ENCODE measurements at regions not wholly inside any gene's neighbourhood (a gene's known extent, or its start where the extent isn't known, plus 50 kb on each side); places are given as distances from the start of the nearest gene placed in this dataset.
"Not testable (repeated sequence)": the region's sequence is repeated elsewhere in the genome, so short reads cannot be mapped to it uniquely, and the experiment has no call there.

DNA sequence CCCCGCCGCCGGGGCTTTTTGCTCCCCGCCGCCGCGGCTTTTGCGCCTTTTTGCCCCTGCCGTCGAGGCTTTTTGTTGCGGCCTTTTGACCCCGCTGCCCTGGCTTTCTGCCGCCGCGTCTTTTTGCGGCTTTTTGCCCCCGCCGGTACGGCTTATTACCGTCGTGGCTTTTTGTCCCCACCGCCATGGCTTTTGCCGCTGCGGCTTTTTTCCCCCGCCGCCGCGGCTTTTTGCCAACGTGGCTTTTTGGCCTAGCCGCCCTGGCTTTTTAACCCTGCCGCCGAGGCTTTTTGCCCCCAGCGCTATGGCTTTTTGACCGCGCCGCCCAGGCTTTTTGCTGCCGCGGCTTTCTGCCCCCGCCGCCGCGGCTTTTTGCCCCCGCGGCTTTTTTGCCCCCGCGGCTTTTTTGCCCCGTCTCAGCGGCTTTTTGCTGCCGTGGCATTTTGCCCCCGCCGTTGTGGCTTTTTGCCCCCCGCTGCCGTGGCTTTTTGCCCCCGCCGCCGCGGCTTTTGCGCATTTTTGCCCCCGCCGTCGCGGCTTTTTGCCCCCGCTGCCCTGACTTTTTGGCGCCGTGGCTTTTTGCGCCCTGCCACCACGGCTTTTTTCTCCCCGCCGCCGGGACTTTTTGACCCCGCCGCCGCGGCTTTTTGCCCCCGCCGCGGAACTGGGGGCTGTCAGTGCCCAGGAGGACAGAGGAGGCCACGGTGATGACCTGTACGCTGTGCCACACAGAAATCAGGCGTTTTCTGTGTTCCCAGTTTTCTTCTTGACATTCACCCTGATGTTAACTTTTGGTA, 4828.5 kb upstream of the OR11H1 start:
- H3K4me3 ChIP-seq; RAD21 ChIA-PET (ENCODE audit: unreplicated experiment); intact Hi-C loops (cut with micrococcal nuclease; ENCODE audit: unreplicated experiment); H3K36me3 ChIP-seq (ENCODE audit: control insufficient read depth in 2 of 2, insufficient read depth in 2 of 2, low read length in 1 of 2); H3K27me3 ChIP-seq (replicated peaks in 1 of 2; ENCODE audit: control insufficient read depth in 2 of 2, insufficient read depth in 2 of 2, low read length in 1 of 2); H3K27ac ChIP-seq (ENCODE audit: control insufficient read depth, insufficient read depth); H2AFZ ChIP-seq (ENCODE audit: control insufficient read depth, low read depth, low read length); POLR2A ChIA-PET; FAIRE-seq; H3K4me1 ChIP-seq (ENCODE audit: control insufficient read depth, insufficient read depth, low read length); DNase-seq (ENCODE audit: low read depth, low spot score); H3K9me3 ChIP-seq (replicated peaks; ENCODE audit: control insufficient read depth, insufficient read depth, low read length); SMC1A ChIA-PET (ENCODE audit: uncharacterized antibody, unreplicated experiment); ATAC-seq; H4K20me1 ChIP-seq (ENCODE audit: control insufficient read depth, insufficient read depth); H3K79me2 ChIP-seq (ENCODE audit: control insufficient read depth, insufficient read depth, low read length); BruUV-seq (replicated peaks); in situ Hi-C loops (cut with MboI); CTCF ChIA-PET; H3K4me2 ChIP-seq (ENCODE audit: control insufficient read depth, insufficient read depth); H3K9ac ChIP-seq (ENCODE audit: control insufficient read depth, insufficient read depth, low read length): not testable (repeated sequence)
- no CpG with 5 or more reads among the region's 80 CpGs for WGBS (ENCODE audit: insufficient coverage, insufficient replicate concordance, low lambda C conversion rate, missing lambda C conversion rate)

DNA sequence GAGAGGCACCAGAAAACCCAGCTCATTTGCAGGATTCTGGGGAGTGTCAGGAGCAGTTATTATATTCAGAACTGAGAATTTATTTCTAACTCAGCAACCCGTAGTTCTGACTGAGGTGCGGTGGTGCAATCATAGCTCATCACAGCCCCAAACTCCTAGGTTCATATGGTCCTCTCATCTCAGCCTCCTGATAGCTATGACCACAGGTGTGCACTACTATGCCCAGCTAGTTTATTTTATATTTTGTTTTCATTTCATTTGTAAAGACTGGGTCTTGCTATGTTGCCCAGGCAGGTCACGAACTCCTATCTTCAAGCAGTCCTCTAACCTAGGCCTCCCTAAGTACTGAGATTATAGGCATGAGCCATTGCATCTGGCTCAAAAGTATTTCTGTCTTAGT, 4819.8 kb upstream of the OR11H1 start:
- H3K9ac ChIP-seq (ENCODE audit: control insufficient read depth, insufficient read depth, low read length); SMC1A ChIA-PET (ENCODE audit: uncharacterized antibody, unreplicated experiment); H3K27me3 ChIP-seq (replicated peaks in 1 of 2; ENCODE audit: control insufficient read depth in 2 of 2, insufficient read depth in 2 of 2, low read length in 1 of 2); H3K4me3 ChIP-seq; H3K27ac ChIP-seq (ENCODE audit: control insufficient read depth, insufficient read depth); FAIRE-seq; BruUV-seq (replicated peaks); H4K20me1 ChIP-seq (ENCODE audit: control insufficient read depth, insufficient read depth); CTCF ChIA-PET; H3K36me3 ChIP-seq (ENCODE audit: control insufficient read depth in 2 of 2, insufficient read depth in 2 of 2, low read length in 1 of 2); DNase-seq (ENCODE audit: low read depth, low spot score); POLR2A ChIA-PET; in situ Hi-C loops (cut with MboI); H3K4me1 ChIP-seq (ENCODE audit: control insufficient read depth, insufficient read depth, low read length); H3K9me3 ChIP-seq (replicated peaks; ENCODE audit: control insufficient read depth, insufficient read depth, low read length); RAD21 ChIA-PET (ENCODE audit: unreplicated experiment); H3K79me2 ChIP-seq (ENCODE audit: control insufficient read depth, insufficient read depth, low read length); H3K4me2 ChIP-seq (ENCODE audit: control insufficient read depth, insufficient read depth); ATAC-seq; intact Hi-C loops (cut with micrococcal nuclease; ENCODE audit: unreplicated experiment); H2AFZ ChIP-seq (ENCODE audit: control insufficient read depth, low read depth, low read length): not testable (repeated sequence)
- 20% methylated on average over 3 of the region's 3 CpGs for WGBS (ENCODE audit: insufficient coverage, insufficient replicate concordance, low lambda C conversion rate, missing lambda C conversion rate)

DNA sequence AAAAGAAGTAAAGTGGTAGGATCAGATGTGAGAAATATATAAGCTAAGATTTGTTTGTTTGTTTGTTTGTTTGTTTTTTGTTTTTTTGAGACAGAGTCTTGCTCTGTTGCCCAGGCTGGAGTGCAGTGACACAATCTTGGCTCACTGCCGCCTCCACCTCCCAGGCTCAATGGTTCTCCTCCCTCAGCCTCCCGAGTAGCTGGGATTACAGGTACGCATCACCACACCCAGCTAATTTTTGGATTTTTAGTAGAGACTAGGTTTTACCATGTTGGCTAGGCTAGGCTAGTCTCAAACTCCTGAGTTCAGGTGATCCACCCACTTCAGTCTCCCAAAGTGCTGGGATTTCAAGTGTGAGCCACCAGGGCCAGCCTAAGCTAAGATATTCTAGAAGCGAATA, 4817.1 kb upstream of the OR11H1 start:
- FAIRE-seq; POLR2A ChIA-PET; SMC1A ChIA-PET (ENCODE audit: uncharacterized antibody, unreplicated experiment); H3K9me3 ChIP-seq (replicated peaks; ENCODE audit: control insufficient read depth, insufficient read depth, low read length); in situ Hi-C loops (cut with MboI); H3K4me2 ChIP-seq (ENCODE audit: control insufficient read depth, insufficient read depth); intact Hi-C loops (cut with micrococcal nuclease; ENCODE audit: unreplicated experiment); H3K79me2 ChIP-seq (ENCODE audit: control insufficient read depth, insufficient read depth, low read length); BruUV-seq (replicated peaks); H3K9ac ChIP-seq (ENCODE audit: control insufficient read depth, insufficient read depth, low read length); DNase-seq (ENCODE audit: low read depth, low spot score); H3K4me3 ChIP-seq; H3K27me3 ChIP-seq (replicated peaks in 1 of 2; ENCODE audit: control insufficient read depth in 2 of 2, insufficient read depth in 2 of 2, low read length in 1 of 2); H2AFZ ChIP-seq (ENCODE audit: control insufficient read depth, low read depth, low read length); ATAC-seq; CTCF ChIA-PET; RAD21 ChIA-PET (ENCODE audit: unreplicated experiment); H3K27ac ChIP-seq (ENCODE audit: control insufficient read depth, insufficient read depth); H3K36me3 ChIP-seq (ENCODE audit: control insufficient read depth in 2 of 2, insufficient read depth in 2 of 2, low read length in 1 of 2); H3K4me1 ChIP-seq (ENCODE audit: control insufficient read depth, insufficient read depth, low read length); H4K20me1 ChIP-seq (ENCODE audit: control insufficient read depth, insufficient read depth): not testable (repeated sequence)
- 3% methylated on average over 4 of the region's 4 CpGs for WGBS (ENCODE audit: insufficient coverage, insufficient replicate concordance, low lambda C conversion rate, missing lambda C conversion rate)

DNA sequence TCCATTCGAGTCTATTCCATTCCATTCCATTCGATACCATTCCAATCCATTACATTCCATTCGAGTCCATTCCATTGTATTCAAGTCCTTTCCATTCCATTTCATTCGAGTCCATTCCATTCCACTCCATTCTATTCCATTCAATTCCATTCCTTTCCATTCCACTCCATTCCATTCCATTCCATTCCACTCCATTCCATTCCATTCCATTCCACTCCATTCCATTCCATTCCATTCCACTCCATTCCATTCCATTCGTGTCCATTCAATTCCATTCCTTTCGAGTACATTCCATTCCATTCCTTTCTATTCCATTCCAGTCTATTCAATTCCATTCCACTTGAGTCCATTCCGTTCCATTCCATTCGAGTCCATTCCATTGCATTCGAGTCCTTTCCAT, 4805.2 kb upstream of the OR11H1 start:
- SMC1A ChIA-PET (ENCODE audit: uncharacterized antibody, unreplicated experiment); DNase-seq (ENCODE audit: low read depth, low spot score); H3K4me1 ChIP-seq (ENCODE audit: control insufficient read depth, insufficient read depth, low read length); H3K36me3 ChIP-seq (ENCODE audit: control insufficient read depth in 2 of 2, insufficient read depth in 2 of 2, low read length in 1 of 2); H3K4me3 ChIP-seq; H2AFZ ChIP-seq (ENCODE audit: control insufficient read depth, low read depth, low read length); in situ Hi-C loops (cut with MboI); CTCF ChIA-PET; H3K9ac ChIP-seq (ENCODE audit: control insufficient read depth, insufficient read depth, low read length); H4K20me1 ChIP-seq (ENCODE audit: control insufficient read depth, insufficient read depth); RAD21 ChIA-PET (ENCODE audit: unreplicated experiment); POLR2A ChIA-PET; intact Hi-C loops (cut with micrococcal nuclease; ENCODE audit: unreplicated experiment); H3K9me3 ChIP-seq (replicated peaks; ENCODE audit: control insufficient read depth, insufficient read depth, low read length); H3K27ac ChIP-seq (ENCODE audit: control insufficient read depth, insufficient read depth); H3K4me2 ChIP-seq (ENCODE audit: control insufficient read depth, insufficient read depth); ATAC-seq; FAIRE-seq; BruUV-seq (replicated peaks); H3K79me2 ChIP-seq (ENCODE audit: control insufficient read depth, insufficient read depth, low read length); H3K27me3 ChIP-seq (replicated peaks in 1 of 2; ENCODE audit: control insufficient read depth in 2 of 2, insufficient read depth in 2 of 2, low read length in 1 of 2): not testable (repeated sequence)
- WGBS (ENCODE audit: insufficient coverage, insufficient replicate concordance, low lambda C conversion rate, missing lambda C conversion rate), result 33% methylated on average over 9 of the region's 9 CpGs

All from GM12878 (cell line).